NCI-H1092 treated with DMSO at 0.1 percent for 48 hours (cell line): ENCODE measurements at regions not wholly inside any gene's neighbourhood (a gene's known extent, or its start where the extent isn't known, plus 50 kb on each side); places are given as distances from the start of the nearest gene placed in this dataset.

Experiments
- DNase-seq: peaks from one replicate; lab custom pipeline; 2025; lab: John Stamatoyannopoulos, UW

DNA sequence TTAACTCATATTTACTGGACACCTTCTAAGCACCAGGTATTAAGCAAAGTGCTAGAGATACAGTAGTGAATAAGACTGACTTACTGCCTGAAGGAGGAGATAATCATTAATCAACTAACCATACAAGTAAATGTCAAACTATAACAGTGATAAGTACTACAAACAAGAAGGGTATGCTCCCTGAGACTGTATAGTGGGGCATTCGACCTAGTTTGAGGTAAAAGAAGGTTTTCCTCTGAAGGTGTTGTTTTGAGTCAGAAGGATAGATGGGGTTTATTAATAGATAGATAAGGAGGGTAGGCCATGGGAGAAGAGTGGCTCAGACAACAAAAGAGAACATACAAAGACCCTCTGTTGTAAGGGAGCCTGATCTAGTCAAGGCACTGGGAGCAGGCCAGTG, 105.4 kb downstream of the DDIT4L start:
- DNase-seq: no peak

- no peak for DNase-seq
Observed at GRCh38 chr4:100083289-100083688, 107.0 kb downstream of the DDIT4L start.

GRCh38 chr4:100082852-100083251, 107.4 kb downstream of the DDIT4L start:
- no peak for DNase-seq

DNA sequence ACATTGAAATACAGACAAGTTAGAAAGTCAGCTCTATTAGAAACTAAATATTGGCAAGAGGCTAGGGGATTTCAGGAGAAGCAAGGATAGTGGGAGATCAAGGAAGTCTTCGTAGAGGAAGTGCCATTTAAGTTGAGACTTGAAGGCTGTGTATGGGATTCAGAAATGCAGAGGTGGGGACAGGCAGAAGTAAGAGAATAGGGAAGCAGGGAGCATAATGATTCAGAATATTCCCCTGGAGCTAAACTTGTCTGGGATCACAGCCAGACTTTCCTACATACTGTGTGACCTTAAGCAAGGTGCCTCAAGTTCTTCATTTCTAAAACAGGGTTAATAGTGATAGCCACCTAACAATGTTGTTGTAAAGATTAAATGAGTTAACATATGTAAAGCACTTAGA, 108.8 kb downstream of the DDIT4L start:
- DNase-seq: no peak

GRCh38 chr4:100079264-100079663, 111.0 kb downstream of the DDIT4L start:
- DNase-seq: no peak

GRCh38 chr4:100076753-100077152, 113.5 kb downstream of the DDIT4L start:
- DNase-seq: no peak

- no peak for DNase-seq
Observed at GRCh38 chr4:100075486-100076270, 114.6 kb downstream of the DDIT4L start.

DNA sequence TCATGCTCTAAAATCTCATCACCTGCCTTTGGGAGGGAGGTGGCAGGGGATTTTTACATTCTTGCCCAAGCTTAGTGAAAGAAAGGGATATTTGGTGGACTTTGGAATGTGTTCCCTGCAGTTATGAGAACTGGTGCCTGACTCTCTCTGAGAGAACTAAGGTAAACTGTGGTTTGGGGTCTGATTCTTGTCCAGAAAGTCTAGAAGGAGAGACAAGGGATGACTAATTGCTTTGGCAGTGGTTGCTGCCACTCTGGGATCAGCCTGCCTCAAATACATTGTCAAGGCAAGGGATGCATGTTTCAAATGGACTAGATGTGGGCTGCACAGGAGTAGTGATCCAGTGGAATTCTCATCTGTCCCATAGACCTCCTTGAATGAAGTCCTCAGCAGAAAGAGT, 115.2 kb downstream of the DDIT4L start:
- DNase-seq: no peak

DNA sequence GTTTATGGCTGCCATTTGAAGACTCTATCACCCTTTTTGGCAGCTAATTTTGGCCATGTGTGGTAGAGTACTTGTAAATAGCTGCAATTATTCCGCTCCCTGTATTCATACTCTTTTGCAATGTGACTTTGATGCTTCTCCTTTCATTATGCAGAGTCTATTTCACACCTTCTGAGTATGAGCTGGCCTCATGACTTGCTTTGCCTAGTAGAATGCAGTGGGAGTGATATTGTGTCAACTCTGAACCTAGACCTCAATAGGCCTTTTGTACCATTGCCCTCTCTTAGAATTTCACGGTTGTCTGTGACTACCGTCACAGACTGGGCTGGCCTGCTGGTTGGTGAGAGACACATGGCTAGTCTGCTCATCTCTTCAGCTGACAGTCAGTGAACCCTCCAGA, 118.8 kb downstream of the DDIT4L start:
- no peak for DNase-seq

GRCh38 chr4:100070868-100071267, 119.4 kb downstream of the DDIT4L start:
- DNase-seq: no peak

DNA sequence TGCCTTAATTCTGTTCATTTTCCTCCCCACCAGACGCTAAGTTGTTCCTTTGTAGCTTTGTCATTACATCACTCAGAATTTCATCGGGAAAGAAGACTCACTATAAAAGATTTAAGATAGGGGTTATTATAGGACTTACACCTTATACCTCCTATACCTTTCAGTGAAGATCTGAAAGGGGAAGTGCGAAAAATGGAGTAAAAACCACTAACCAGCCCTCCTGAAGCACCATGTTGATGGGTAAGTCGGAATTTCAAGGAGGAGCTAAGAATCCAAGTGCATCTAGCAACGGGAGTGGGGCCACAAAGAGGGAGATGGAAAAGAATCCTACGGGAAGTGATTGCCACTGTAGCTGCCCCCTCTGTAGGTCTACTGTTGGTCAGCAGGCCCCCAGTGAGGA, 119.1 kb upstream of the H2AZ1 start:
- no peak for DNase-seq

- no peak for DNase-seq
Observed at GRCh38 chr4:100067255-100067654, 117.2 kb upstream of the H2AZ1 start.

DNA sequence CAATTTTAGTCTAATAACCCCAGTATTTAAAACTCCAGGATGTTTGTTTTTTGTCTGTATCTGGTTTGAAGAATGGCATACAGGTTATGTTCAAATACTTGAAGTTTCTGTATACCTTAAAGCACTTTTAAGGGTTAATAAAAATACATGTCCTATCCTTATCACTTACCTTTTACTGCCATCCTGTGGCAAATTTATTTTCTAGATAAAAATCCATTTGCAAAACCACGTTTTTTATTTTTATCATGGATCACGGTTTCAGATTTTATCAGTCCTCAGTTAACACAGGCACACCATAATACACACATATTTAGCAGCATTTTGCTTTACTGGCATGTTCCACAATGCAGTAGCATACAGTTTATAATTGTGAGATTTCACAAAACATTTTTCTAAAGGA, 113.3 kb upstream of the H2AZ1 start:
- DNase-seq: no peak

GRCh38 chr4:100062921-100063320, 112.8 kb upstream of the H2AZ1 start:
- DNase-seq: no peak

GRCh38 chr4:100061835-100062234, 111.8 kb upstream of the H2AZ1 start:
- DNase-seq: no peak

DNA sequence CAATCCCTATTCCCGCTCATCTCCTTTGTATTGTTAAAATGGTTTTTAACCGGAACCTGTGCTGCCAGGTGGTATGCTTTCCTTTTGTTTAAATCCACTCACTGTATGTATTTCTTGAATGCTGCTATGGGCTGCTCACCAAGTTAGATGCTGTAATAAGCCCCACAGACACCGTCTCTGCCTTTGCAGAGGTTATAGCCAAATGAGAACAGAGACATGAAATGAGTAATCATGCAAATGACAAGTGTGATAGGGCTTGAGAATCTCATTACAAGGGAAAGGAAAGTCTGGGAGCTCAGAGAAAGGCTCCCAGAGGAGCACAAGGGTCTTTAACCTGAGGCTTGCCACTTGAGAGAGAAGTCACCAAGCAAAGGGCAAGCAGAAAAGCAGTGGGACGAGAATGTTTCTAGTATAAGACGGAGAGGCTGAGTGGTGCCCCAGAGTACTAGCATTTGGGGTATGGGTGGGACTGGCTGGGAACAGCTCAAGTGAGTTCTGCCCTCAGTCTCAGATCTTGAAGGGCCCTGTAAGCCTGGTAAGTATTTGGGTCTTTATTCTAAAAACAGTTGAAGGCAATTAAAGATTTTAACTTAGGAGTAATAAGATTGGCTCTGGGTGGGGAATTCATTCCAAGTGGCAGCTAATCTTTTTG, 110.8 kb upstream of the H2AZ1 start:
- DNase-seq: no peak

DNA sequence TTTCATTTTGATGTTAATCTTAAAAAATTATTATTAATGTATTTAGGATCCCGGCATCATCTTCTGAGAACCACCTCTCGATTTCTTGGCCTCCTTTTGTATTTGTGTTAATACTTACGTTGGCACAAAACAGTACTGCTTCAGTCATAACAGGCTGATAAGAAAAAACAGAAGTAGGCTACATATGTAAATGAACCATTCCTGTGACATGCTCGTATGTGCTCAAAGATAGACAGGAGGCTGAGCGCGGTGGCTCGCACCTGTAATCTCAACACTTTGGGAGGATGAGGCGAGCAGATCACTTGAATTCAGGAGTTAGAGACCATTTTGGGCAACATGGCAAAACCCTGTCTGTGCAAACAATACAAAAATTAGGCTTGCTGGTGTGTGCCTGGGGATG, 109.4 kb upstream of the H2AZ1 start:
- DNase-seq: no peak

DNA sequence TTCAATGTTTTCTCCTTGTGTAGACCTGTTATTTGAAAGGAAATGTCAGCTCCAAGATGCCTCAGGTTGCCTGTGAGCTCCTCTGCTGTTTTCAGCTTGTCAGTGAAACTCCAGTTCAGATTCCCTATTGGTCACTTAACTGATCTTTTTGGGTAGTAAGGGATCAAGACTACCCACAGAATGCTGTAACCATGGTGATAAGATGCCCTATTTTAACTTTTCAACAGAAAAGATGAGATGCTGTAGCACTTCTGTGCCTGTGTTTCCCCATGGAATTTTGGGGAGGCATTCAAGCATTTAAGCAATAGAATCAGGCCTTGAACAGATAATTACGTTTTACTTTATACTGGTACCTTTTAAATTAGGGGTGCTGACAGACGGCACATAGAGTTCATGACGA, 106.6 kb upstream of the H2AZ1 start:
- no peak for DNase-seq

DNA sequence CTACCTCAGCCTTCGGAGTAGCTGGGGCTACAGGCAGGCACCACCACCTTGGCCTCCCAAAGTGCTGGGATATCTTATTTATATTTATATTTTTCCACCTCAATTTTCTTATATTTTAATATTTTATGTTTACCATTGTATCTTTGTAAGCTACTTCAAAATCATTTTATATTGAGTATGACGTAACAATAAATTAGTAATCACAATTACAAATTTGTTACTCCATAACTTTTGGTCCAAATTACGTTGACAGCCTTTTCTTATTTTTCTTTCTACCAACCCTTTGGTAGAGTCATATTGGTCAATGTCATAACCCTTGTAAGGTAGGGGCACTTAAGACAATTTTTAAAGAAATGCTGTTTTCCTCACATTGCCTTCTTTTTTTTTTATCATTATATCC, 104.0 kb upstream of the H2AZ1 start:
- no peak for DNase-seq

DNA sequence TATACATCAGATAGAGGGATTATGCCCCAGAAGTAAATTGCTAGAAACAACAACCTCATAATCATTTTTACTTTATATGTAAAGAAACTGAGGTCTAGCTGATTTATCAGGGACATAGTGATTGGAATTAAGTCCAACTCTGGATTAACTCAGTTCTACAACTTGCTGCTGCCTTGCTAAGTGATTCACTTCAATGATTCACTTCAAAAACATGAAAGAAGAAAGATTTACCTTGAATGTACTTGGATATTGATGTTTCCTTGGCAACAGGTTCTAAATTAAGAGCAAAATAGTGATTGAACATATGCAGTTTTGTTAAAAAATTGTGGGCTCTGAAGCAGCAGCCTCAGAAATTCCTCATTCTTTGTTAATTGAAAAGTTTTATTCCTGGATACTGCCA, 99.8 kb upstream of the H2AZ1 start:
- no peak for DNase-seq

DNA sequence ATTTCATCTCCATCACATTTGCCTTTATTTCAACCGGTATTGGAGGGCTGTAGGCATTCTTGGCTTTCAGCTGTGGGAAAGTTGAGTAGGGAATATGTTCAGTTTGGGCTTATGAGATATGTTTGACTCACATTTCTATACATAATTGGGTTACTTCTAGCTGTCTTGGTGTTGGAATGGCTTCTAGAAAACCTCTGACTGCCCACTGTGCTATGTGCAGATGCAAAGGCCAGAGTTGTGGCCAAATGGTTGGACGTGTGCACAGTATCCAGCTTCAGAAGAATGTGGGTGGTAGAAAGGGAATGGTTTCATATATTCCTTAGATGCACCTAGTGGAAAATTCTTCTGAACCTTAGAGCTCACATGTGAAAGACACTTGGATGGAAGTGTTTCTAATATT, 92.6 kb upstream of the H2AZ1 start:
- DNase-seq: no peak

GRCh38 chr4:100042235-100042634, 92.2 kb upstream of the H2AZ1 start:
- DNase-seq: no peak

GRCh38 chr4:100041646-100042045, 91.6 kb upstream of the H2AZ1 start:
- no peak for DNase-seq
